ENCODE measurements at regions not wholly inside any gene's neighbourhood (a gene's known extent, or its start where the extent isn't known, plus 50 kb on each side); places are given as distances from the start of the nearest gene placed in this dataset.
"Not testable (repeated sequence)": the region's sequence is repeated elsewhere in the genome, so short reads cannot be mapped to it uniquely, and the experiment has no call there.

GRCh38 chr17:27094179-27094578, 199.7 kb upstream of the WSB1 start:
- not testable (repeated sequence) for DNase-seq (ENCODE audit: low read depth, low spot score)

GRCh38 chr17:27095821-27096220, 198.1 kb upstream of the WSB1 start:
- DNase-seq (ENCODE audit: low read depth, low spot score), result not testable (repeated sequence)

DNA sequence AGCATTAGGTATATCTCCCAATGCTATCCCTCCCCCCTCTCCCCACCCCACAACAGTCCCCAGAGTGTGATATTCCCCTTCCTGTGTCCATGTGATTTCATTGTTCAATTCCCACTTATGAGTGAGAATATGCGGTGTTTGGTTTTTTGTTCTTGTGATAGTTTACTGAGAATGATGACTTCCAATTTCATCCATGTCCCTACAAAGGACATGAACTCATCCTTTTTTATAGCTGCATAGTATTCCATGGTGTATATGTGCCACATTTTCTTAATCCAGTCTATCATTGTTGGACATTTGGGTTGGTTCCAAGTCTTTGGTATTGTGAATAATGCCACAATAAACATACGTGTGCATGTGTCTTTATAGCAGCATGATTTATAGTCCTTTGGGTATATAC, 194.6 kb upstream of the WSB1 start:
- DNase-seq (ENCODE audit: low read depth, low spot score), result not testable (repeated sequence)

- not testable (repeated sequence) for DNase-seq (ENCODE audit: low read depth, low spot score)
Observed at GRCh38 chr17:27104605-27105221, 189.2 kb upstream of the WSB1 start.

- DNase-seq (ENCODE audit: low read depth, low spot score), result no peak
Observed at GRCh38 chr17:27105636-27106035, 188.3 kb upstream of the WSB1 start.

DNA sequence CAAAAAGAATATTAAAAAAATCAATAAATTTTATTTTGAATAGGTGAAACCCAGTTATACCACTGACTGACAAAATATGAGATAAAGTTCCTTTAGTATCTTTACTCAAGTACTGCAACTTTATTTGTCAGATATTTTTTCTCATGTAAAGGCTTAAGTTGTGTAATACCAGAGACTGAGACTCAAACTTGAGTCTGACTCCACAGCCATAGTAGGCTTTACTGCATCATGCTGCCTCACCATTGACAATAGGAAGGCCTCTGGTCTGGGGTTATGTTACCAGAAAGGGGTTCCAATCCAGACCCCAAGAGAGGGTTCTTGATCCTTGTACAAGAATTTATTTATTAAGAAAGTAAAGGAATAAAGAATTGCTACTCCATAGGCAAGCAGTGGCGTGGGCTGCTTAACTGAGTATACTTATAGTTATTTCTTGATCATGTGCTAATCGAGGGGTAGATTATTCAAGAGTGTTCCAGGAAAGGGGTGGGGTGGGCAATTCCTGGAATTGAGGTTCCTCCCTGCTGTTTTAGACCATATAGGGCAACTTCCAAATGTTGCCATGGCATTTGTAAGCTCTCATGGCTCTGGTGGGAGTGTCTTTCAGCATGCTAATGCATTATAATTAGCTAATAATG, 187.4 kb upstream of the WSB1 start:
- no peak for DNase-seq (ENCODE audit: low read depth, low spot score)

- DNase-seq (ENCODE audit: low read depth, low spot score), result no peak
Observed at GRCh38 chr17:27106982-27107360, 186.9 kb upstream of the WSB1 start.

- not testable (repeated sequence) for DNase-seq (ENCODE audit: low read depth, low spot score)
Observed at GRCh38 chr17:27107386-27108328, 186.3 kb upstream of the WSB1 start.

DNA sequence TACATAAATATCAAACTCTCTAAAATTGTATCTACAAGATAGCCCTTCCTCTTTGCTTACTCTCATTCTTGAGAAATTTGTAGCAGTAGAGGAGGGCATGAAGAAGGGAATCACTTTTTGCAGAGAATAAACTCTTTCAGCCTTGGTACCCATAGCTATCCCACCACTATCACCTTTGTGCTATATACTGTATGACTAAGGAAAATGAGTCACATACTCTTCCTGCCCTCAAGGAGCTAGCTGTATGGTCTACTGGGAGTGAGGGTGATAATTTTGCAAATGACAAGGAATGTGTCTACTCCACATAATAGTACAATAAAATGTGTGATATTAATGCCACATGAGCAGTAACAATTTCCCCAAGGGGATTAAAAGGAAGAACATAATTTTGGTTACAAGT, 184.6 kb upstream of the WSB1 start:
- no peak for DNase-seq (ENCODE audit: low read depth, low spot score)

DNA sequence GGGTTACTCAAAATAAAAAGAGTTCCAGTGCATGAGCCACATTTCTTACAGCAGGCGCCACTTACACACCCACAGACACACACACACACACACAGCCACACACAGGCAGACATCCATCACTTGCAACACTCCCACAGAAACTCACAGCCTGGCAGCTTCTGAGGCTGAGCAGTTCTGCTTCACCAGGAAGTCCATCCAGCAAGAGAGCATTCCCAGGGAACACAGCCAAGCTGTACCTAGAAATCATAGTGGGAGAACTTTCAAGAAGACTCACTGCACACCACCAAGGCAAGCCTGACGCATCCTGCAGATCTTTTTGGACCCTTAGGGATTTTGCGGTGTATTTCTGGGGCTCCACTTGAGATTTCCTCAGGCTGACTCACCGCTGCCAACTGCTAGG, 140.9 kb upstream of the WSB1 start:
- no peak for DNase-seq (ENCODE audit: low read depth, low spot score)

- DNase-seq (ENCODE audit: low read depth, low spot score), result no peak
Observed at GRCh38 chr17:27155866-27156265, 138.0 kb upstream of the WSB1 start.

- no peak for DNase-seq (ENCODE audit: low read depth, low spot score)
Observed at GRCh38 chr17:27157297-27157696, 136.6 kb upstream of the WSB1 start.

GRCh38 chr17:27157898-27158297, 136.0 kb upstream of the WSB1 start:
- no peak for DNase-seq (ENCODE audit: low read depth, low spot score)

DNA sequence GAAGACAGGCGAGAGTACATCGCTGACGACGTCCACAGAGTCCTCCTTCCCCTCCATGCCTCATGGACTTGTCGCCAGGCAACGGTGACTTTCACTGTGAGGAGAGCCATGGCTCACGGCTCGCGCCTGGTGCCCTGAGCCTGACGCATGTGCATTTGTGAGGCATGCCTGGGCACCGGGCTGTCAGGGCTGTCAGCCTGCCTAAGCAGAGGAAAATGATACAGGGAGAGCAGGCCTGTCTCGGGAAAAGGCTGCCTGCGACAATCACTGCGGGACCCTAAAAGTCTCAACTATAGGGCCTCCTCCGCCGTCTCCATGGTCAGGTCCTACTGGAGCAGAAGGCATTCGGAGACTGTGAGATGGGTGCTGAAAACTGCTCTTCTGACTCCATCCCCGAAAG, 135.5 kb upstream of the WSB1 start:
- DNase-seq (ENCODE audit: low read depth, low spot score), result no peak

GRCh38 chr17:27180322-27180721, 113.6 kb upstream of the WSB1 start:
- DNase-seq (ENCODE audit: low read depth, low spot score), result no peak

DNA sequence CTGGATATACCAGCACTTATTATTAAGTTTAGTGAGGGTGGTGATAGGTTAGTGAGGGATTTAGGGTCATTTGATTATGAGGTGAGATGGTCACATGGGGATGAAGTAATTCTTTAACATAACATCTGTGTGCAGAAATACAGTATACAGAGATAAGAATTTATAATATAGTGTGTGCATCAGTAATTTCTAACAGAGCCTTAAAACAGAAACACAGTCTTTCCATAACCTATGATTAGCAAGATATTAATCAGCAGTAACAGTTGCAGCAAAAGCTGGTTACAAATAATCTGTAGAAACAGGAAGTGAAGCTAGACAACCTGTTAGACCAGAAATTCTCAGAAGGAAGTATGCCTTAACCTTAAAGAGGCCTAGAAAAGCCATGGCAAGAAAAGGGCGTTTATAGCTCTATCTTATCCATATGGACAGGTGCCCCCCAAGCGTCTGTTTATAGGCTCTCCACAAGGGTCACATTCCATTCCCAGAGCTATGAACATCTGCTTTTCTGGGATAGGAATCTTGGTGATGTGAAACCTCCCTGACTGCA, 112.5 kb upstream of the WSB1 start:
- DNase-seq (ENCODE audit: low read depth, low spot score), result not testable (repeated sequence)

GRCh38 chr17:27181935-27182334, 112.0 kb upstream of the WSB1 start:
- DNase-seq (ENCODE audit: low read depth, low spot score), result no peak

- not testable (repeated sequence) for DNase-seq (ENCODE audit: low read depth, low spot score)
Observed at GRCh38 chr17:27197505-27197904, 96.4 kb upstream of the WSB1 start.

- no peak for DNase-seq (ENCODE audit: low read depth, low spot score)
Observed at GRCh38 chr17:27199948-27200347, 94.0 kb upstream of the WSB1 start.

DNA sequence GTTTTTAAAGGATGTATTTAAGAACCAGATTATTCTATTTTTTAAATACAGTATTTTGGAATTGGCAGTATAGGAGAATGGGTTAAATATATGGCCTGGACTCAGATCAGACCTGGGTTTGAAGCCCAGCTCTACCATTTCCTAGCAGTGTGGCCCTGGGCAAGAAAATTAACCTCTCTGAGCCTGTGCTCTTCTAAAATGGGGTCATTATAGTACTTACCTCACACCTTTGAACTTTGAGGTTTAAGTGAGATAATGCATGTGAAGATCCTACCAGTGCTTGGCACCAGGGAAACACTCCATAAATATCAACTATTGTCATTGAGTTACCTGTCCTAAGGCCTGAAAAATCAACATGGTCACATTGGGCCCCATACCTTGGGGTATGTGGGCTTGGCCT, 93.4 kb upstream of the WSB1 start:
- DNase-seq (ENCODE audit: low read depth, low spot score), result no peak

DNA sequence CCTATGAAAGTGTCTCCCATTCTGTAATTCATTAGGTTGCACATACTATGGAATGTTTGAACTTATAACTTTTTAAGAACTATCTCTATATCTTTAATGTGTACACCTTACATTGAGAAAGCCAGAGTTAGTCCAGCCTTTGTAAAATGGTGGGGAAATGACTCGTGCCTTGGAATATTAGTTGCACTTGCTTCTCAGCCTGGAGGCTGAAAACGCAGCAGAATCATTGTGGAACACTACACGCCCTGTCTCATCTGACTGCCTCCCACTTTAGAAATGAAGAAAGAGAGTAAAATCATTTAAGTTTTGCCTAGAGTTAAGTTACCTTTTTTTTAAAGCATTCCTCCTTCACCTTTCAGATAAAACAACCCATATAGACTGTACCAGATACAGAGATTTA, 90.7 kb upstream of the WSB1 start:
- no peak for DNase-seq (ENCODE audit: low read depth, low spot score)

DNA sequence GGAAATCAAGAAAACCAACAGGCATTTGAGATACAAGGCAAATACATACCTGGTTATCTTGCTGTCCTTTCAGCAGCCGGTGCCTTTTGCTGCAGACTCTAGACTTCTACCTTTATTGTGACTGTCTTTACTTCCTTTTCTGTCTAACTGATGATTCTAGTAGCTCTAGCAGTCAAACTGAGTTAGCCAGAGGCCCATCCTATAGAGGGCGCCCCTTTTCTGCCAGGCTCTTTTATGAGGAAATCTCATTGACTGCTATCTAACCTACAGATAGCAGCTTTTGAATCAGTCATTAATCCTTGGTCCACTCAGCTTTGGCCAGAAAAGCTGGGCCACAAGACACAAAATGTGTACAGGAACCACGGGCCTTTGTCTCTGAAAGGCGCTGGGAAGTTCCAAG, 87.5 kb upstream of the WSB1 start:
- no peak for DNase-seq (ENCODE audit: low read depth, low spot score)

Measured in activated CD4-positive, CD25-positive, alpha-beta regulatory T cell treated with anti-CD3 and anti-CD28 coated beads, Interleukin-2, amount 50 U/mL, for 16 hours (primary cell).